GM12878 (cell line): ENCODE measurements at regions not wholly inside any gene's neighbourhood (a gene's known extent, or its start where the extent isn't known, plus 50 kb on each side); places are given as distances from the start of the nearest gene placed in this dataset.

Experiments
- EP300 ChIP-seq, 2 experiments: fragments of 150-350 bp in 1 of 2; IDR thresholded peaks; 2 replicates each; pipeline ENCODE4 v1.6.1; 2011 to 2012; ENCODE audit warnings: low read depth in 2 of 2, low read length in 2 of 2, borderline replicate concordance in 1 of 2, improper control_type of control experiment in 1 of 2, inconsistent platforms in 1 of 2; ENCODE audit not compliant: control insufficient read depth in 1 of 2
- HDAC6 ChIP-seq: fragments of 200-600 bp; sonication (generic); IDR thresholded peaks from one replicate; pipeline ENCODE4 v1.8.0; 2017; ENCODE audit warnings: antibody characterized with exemption; ENCODE audit not compliant: unreplicated experiment
- HDGF ChIP-seq: fragments of 450-650 bp; IDR thresholded peaks from 2 replicates; pipeline ENCODE4 v1.6.1; 2016; ENCODE audit warnings: antibody characterized with exemption
- RFX5 ChIP-seq: IDR thresholded peaks from 2 replicates; pipeline ENCODE4 v1.6.1; 2011; ENCODE audit warnings: low read depth, low read length, improper control_type of control experiment
- SIN3A ChIP-seq: IDR thresholded peaks from 2 replicates; pipeline ENCODE4 v1.6.1; 2012; ENCODE audit warnings: low read depth, low read length, improper control_type of control experiment

DNA sequence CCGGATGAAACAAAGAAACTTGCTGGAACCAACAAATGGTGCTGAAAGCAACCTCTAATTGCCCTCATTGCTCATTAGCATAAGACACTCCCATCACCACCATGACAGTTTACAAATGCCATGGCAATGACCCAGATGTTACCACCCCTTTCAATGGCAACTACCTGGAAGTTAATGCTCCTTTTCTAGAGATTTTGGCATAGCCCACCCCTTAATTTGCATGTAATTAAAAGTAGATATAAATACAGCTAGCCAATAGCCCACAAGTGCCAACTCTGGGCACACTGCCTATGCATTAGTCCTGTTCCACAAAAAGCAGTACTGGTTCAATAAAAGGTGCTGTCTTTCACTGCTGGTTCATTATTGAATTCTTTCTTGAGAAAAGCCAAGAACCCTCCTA is 410.3 kb upstream of the PPP1R2C start:
- TF ChIP-seq RFX5 (no peak), HDGF (no peak), SIN3A (no peak), HDAC6 (no peak), EP300 (IDR thresholded peaks at IDR 0.05; ENCODE audit: borderline replicate concordance in 1 of 2, control insufficient read depth in 1 of 2, low read depth in 2 of 2, low read length in 2 of 2) (no peak)
